Lung (tissue), 11 donors: ENCODE measurements at regions not wholly inside any gene's neighbourhood (a gene's known extent, or its start where the extent isn't known, plus 50 kb on each side); places are given as distances from the start of the nearest gene placed in this dataset.

Experiments used
- ATAC-seq: fragments of 200-7000 bp; cut with Tn5 transposase; one replicate; pipeline ENCODE4 v1.9.1; 2020; ENCODE audit warnings: moderate number of reproducible peaks; ENCODE audit not compliant: insufficient read depth, low FRiP score
- DNase-seq, 3 donors: peaks; one replicate each; pipeline ENCODE4 v3.0.0-alpha.2; 2013 to 2017
- H3K27ac ChIP-seq, 2 donors: one replicate each; pipeline ENCODE4 v1.5.1; 2013; ENCODE audit warnings: mild to moderate bottlenecking in 2 of 2, moderate library complexity in 2 of 2, control low read depth in 1 of 2, inconsistent platforms in 1 of 2, low read depth in 1 of 2, low read length in 1 of 2
- H3K27me3 ChIP-seq, 3 donors: one replicate each; pipeline ENCODE4 v1.5.1; 2013; ENCODE audit warnings: low read length in 2 of 3; ENCODE audit not compliant: control insufficient read depth in 3 of 3, insufficient read depth in 3 of 3
- H3K36me3 ChIP-seq, 4 donors: one replicate each; pipeline ENCODE4 v1.5.1; 2013; ENCODE audit warnings: low read length in 4 of 4, mild to moderate bottlenecking in 1 of 4, moderate library complexity in 1 of 4; ENCODE audit not compliant: control insufficient read depth in 4 of 4, insufficient read depth in 4 of 4
- H3K4me1 ChIP-seq, 5 donors: one replicate each; pipeline ENCODE4 v1.5.1; 2013; ENCODE audit warnings: low read length in 5 of 5, mild to moderate bottlenecking in 2 of 5, moderate library complexity in 1 of 5; ENCODE audit not compliant: control insufficient read depth in 5 of 5, insufficient read depth in 5 of 5
- H3K4me3 ChIP-seq: one replicate; pipeline ENCODE4 v1.5.1; 2013; ENCODE audit warnings: mild to moderate bottlenecking, control low read depth, moderate library complexity
- H3K9ac ChIP-seq, 2 donors: one replicate each; pipeline ENCODE4 v1.5.1; 2013; ENCODE audit warnings: low read length in 2 of 2, control low read depth in 1 of 2; ENCODE audit not compliant: insufficient read depth in 1 of 2
- H3K9me3 ChIP-seq, 4 donors: one replicate each; pipeline ENCODE4 v1.5.1; 2013; ENCODE audit warnings: low read length in 3 of 4, mild to moderate bottlenecking in 1 of 4, moderate library complexity in 1 of 4; ENCODE audit not compliant: control insufficient read depth in 4 of 4, insufficient read depth in 3 of 4
- WGBS, 2 donors: extraction: QIAGEN DNeasy Blood & Tissue Kit; methylation state at CpG; one replicate each; pipeline ENCODE4 v1.1.7; 2013; 5-methylcytosine and 5-hydroxymethylcytosine counted together
- TF ChIP-seq, protein P1 (sequence below): IDR thresholded peaks from 2 replicates; pipeline ENCODE4 v1.5.1; 2012; ENCODE audit warnings: mild to moderate bottlenecking; ENCODE audit errors: control extremely low read depth, extremely low read depth
- donor health status: control.
- donor health status: control.
- donor health status: Bipolar disorder and iron deficiency.
- donor health status: healthy.
- donor health status: DM: yes; HTN: yes; CAD: no.

DNA sequence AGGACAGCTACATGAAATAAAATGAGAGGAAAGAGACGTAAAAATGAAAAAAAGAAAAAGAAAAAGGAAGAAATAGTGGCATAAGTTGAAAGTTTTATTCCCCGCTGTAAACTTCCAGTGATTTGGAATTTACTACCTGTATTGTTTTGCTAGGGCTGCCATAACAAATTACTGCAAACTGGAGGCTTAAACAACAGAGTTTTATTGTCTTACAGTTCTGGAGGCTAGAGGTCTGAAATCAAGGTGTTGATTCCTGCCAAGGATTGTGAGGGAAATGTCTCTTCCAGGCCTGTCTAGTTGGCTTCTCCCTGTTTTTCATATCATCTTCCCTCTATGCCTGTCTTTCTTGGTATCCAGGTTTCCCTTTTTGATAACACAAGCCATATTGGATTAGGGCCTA, 119.4 kb upstream of the PACRGL start:
- H3K9ac ChIP-seq = no peak overlapping the region
- 88 to 93% methylated on average over 2 of the region's 2 CpGs for WGBS, 2 donors
- no peak for ATAC-seq
- peaks cover 0 to 19% (median 0%) of the 10 kb centered on the region in 5 donors for H3K4me1 ChIP-seq
- H3K36me3 ChIP-seq = peaks cover 0 to 23% (median 9%) of the 10 kb centered on the region in 4 donors
- H3K27ac ChIP-seq = no peak overlapping the region
- H3K9me3 ChIP-seq = no peaks in the 10 kb centered on the region
- no peaks in the 10 kb centered on the region for H3K27me3 ChIP-seq
- no peak overlapping the region for H3K4me3 ChIP-seq
- no peak for DNase-seq
- TF ChIP-seq, protein P1, sequence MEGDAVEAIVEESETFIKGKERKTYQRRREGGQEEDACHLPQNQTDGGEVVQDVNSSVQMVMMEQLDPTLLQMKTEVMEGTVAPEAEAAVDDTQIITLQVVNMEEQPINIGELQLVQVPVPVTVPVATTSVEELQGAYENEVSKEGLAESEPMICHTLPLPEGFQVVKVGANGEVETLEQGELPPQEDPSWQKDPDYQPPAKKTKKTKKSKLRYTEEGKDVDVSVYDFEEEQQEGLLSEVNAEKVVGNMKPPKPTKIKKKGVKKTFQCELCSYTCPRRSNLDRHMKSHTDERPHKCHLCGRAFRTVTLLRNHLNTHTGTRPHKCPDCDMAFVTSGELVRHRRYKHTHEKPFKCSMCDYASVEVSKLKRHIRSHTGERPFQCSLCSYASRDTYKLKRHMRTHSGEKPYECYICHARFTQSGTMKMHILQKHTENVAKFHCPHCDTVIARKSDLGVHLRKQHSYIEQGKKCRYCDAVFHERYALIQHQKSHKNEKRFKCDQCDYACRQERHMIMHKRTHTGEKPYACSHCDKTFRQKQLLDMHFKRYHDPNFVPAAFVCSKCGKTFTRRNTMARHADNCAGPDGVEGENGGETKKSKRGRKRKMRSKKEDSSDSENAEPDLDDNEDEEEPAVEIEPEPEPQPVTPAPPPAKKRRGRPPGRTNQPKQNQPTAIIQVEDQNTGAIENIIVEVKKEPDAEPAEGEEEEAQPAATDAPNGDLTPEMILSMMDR = no peak

DNA sequence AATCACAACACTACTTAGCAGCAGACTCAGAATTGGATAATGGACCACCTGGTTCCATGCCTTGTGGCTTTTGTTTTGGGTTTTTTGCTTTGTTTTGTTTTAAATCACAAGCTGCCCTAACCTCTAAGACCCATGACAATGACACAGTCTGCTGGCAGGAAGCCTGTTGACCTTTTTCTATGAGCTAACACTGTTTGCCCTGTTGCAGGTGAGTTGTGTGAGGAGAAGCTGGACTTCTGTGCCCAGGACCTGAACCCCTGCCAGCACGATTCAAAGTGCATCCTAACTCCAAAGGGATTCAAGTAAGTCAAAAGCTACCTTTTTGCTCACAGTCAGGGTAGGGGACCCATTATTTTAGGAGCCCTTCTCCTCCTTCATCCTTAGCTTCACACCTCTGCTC, 110.8 kb upstream of the PACRGL start:
- peaks cover 0 to 13% (median 0%) of the 10 kb centered on the region in 5 donors for H3K4me1 ChIP-seq
- H3K9ac ChIP-seq = no peak overlapping the region
- no peak overlapping the region for H3K4me3 ChIP-seq
- no peaks in the 10 kb centered on the region for H3K9me3 ChIP-seq
- H3K36me3 ChIP-seq = peaks cover 0 to 14% (median 7%) of the 10 kb centered on the region in 4 donors
- DNase-seq (no peak), ATAC-seq (no peak)
- H3K27me3 ChIP-seq = no peaks in the 10 kb centered on the region
- TF ChIP-seq, protein P1 = no peak
- no peak overlapping the region for H3K27ac ChIP-seq
- 76 to 86% methylated on average over 1 of the region's 1 CpG for WGBS, 2 donors

DNA sequence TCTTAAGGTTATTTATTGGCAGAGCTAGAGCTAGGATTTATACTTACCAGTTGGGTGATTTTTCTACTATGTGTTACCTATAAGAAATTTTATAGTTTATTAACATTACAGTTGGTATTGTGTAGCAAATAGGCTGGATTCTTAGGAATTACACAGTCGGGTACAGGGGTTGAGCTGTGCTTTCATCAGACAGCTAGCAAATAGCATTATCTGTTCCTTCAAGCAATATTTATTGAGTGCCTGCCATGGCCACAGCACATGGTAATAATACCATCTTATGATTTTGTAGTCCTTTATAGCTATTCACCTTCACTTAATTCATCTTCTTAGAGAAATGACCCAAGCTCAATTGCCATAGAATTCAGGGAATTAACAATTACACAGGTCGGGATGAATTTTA, 109.4 kb upstream of the PACRGL start:
- Histone ChIP-seq H3K9ac (no peak overlapping the region), H3K27ac (no peak overlapping the region), H3K4me3 (no peak overlapping the region), H3K27me3 (no peaks in the 10 kb centered on the region), H3K9me3 (no peaks in the 10 kb centered on the region), H3K4me1 (peaks cover 0 to 13% (median 0%) of the 10 kb centered on the region in 5 donors), H3K36me3 (peaks cover 0 to 22% (median 8%) of the 10 kb centered on the region in 4 donors)
- no peak for DNase-seq
- ATAC-seq = no peak
- TF ChIP-seq, protein P1 = no peak
- 77 to 93% methylated on average over 2 of the region's 2 CpGs for WGBS, 2 donors

DNA sequence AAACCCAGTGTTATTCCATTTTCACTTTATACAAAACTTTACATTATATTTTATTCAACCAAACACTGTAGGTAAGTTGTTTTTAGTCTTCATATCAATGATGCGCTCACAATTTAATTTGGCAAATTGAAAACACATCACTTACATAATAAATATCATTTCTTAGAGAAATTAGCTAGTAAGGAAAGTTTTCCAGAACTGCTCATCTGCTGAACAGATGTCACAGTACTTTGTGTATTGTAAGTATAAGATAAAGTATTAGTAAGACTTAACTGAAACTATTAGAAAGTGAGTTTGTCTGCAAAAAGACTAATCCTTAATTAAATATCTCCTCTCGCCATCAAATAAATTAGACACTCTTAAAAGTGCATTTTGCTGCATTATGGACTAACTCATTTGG, 108.7 kb upstream of the PACRGL start:
- H3K9ac ChIP-seq = no peak overlapping the region
- H3K27me3 ChIP-seq = no peaks in the 10 kb centered on the region
- TF ChIP-seq, protein P1 = no peak
- H3K36me3 ChIP-seq = peaks cover 0 to 26% (median 7%) of the 10 kb centered on the region in 4 donors
- no peak overlapping the region for H3K27ac ChIP-seq
- no peaks in the 10 kb centered on the region for H3K9me3 ChIP-seq
- DNase-seq (no peak), ATAC-seq (no peak)
- H3K4me3 ChIP-seq = no peak overlapping the region
- 92 to 93% methylated on average over 2 of the region's 2 CpGs for WGBS, 2 donors
- H3K4me1 ChIP-seq = peaks cover 0 to 13% (median 0%) of the 10 kb centered on the region in 5 donors
